HepG2 (cell line): ENCODE measurements at regions not wholly inside any gene's neighbourhood (a gene's known extent, or its start where the extent isn't known, plus 50 kb on each side); places are given as distances from the start of the nearest gene placed in this dataset.

ENCODE experiments used
- ATAC-seq: fragments of 200-7000 bp; cut with Tn5 transposase; 3 replicates; pipeline ENCODE4 v1.9.1; 2020; ENCODE audit warnings: mild to moderate bottlenecking, moderate library complexity
- BruUV-seq: library from RNA; stranded (reverse); fragments of 400-500 nt; replicated peaks from 2 replicates; lab custom pipeline; 2021; lab: Mats Ljungman, UMichigan
- CTCF ChIA-PET: fragments of 300-600 bp; formaldehyde crosslinking; extraction: SDS; loops from one replicate; lab custom pipeline; 2021; ENCODE audit warnings: low total read pairs, inconsistent platforms, low intra/inter-chr PET ratio; lab: Yijun Ruan, JAX
- POLR2A ChIA-PET: fragments of 350-600 bp; sonication (Branson Sonifier 250); formaldehyde crosslinking; loops from one replicate; lab custom pipeline; 2020; ENCODE audit warnings: antibody characterized with exemption, inconsistent platforms; lab: Yijun Ruan, JAX
- DNase-seq: peaks from one replicate; pipeline ENCODE4 v3.0.0-alpha.2; 2015; ENCODE audit warnings: low spot score
- FAIRE-seq: peaks from 3 replicates; lab custom pipeline; 2011; peaks lifted over from hg19 to GRCh38; lab: Jason Lieb, UNC
- H2AFZ ChIP-seq: one replicate; pipeline ENCODE4 v1.6.1; 2011; ENCODE audit warnings: low read length, inconsistent platforms
- H3K27ac ChIP-seq: fragments of 300-600 bp; 3 replicates; pipeline ENCODE4 v1.8.0; 2011; ENCODE audit warnings: mixed run types, mild to moderate bottlenecking, mixed read lengths, low read length, inconsistent platforms; ENCODE audit not compliant: insufficient read depth; ENCODE audit errors: extremely low read length
- H3K27me3 ChIP-seq, 2 experiments: fragments of 200-600 bp in 1 of 2; 2 replicates in 1 of 2; 3 replicates in 1 of 2; pipeline versions ENCODE4 v1.6.0 to v1.8.0; 2011; ENCODE audit warnings: low read length in 2 of 2, mild to moderate bottlenecking in 2 of 2, moderate library complexity in 2 of 2, inconsistent platforms in 1 of 2; ENCODE audit not compliant: insufficient read depth in 2 of 2, control insufficient read depth in 1 of 2
- H3K36me3 ChIP-seq, 2 experiments: fragments of 200-600 bp in 1 of 2; replicated peaks in 1 of 2; 2 replicates in 1 of 2; 3 replicates in 1 of 2; pipeline versions ENCODE4 v1.5.1 to v1.8.0; 2011; ENCODE audit warnings: low read length in 2 of 2, inconsistent platforms in 1 of 2; ENCODE audit not compliant: insufficient read depth in 2 of 2, control insufficient read depth in 1 of 2
- H3K4me1 ChIP-seq: 2 replicates; pipeline ENCODE4 v1.5.1; 2012; ENCODE audit warnings: low read length, inconsistent platforms; ENCODE audit not compliant: insufficient read depth
- H3K4me2 ChIP-seq: 2 replicates; pipeline ENCODE4 v1.6.0; 2011; ENCODE audit warnings: low read depth, low read length, inconsistent platforms
- H3K4me3 ChIP-seq, 3 experiments: fragments of 200-600 bp in 1 of 3; sonication (generic), shearing (Covaris generic) in 1 of 3; replicated peaks in 1 of 3; 2 replicates each; pipeline ENCODE4 v1.5.1; 2011 to 2016; ENCODE audit warnings: low read length in 3 of 3, inconsistent platforms in 2 of 3, low read depth in 2 of 3, mild to moderate bottlenecking in 2 of 3, control low read depth in 1 of 3, mixed read lengths in 1 of 3; ENCODE audit not compliant: insufficient read depth in 1 of 3
- H3K79me2 ChIP-seq: one replicate; pipeline ENCODE4 v1.6.1; 2011; ENCODE audit warnings: low read length, inconsistent platforms; ENCODE audit not compliant: insufficient read depth
- H3K9ac ChIP-seq: 2 replicates; pipeline ENCODE4 v1.6.0; 2011; ENCODE audit warnings: mild to moderate bottlenecking, low read depth, low read length, inconsistent platforms; ENCODE audit not compliant: insufficient read depth
- H3K9me3 ChIP-seq: 2 replicates; pipeline ENCODE4 v1.5.1; 2012; ENCODE audit warnings: mild to moderate bottlenecking, low read length
- H4K20me1 ChIP-seq: 2 replicates; pipeline ENCODE4 v1.6.0; 2011; ENCODE audit warnings: inconsistent platforms, mild to moderate bottlenecking, low read length, moderate library complexity; ENCODE audit not compliant: insufficient read depth
- AKNA ChIP-seq: sonication (generic); formaldehyde crosslinking; IDR thresholded peaks from 2 replicates; pipeline ENCODE4 v1.4.0; 2020; ENCODE audit warnings: missing genetic modification reagents, borderline replicate concordance
- GATAD2A ChIP-seq: IDR thresholded peaks from 2 replicates; pipeline ENCODE4 v1.6.1; 2016
- HMG20A ChIP-seq: IDR thresholded peaks from 2 replicates; pipeline ENCODE4 v1.6.1; 2016; ENCODE audit warnings: borderline replicate concordance
- KLF6 ChIP-seq: IDR thresholded peaks from 2 replicates; pipeline ENCODE4 v1.8.0; 2016; ENCODE audit warnings: missing biosample characterization, missing genetic modification reagents
- MAX ChIP-seq: IDR thresholded peaks from 2 replicates; pipeline ENCODE4 v1.6.1; 2012; ENCODE audit warnings: inconsistent platforms
- MXI1 ChIP-seq: IDR thresholded peaks from 3 replicates; pipeline ENCODE4 v1.6.1; 2012; ENCODE audit warnings: low read depth, low read length, inconsistent platforms, borderline replicate concordance
- REXO4 ChIP-seq: sonication (generic); formaldehyde crosslinking; IDR thresholded peaks from 2 replicates; pipeline ENCODE4 v1.8.0; 2022; ENCODE audit warnings: missing genetic modification reagents, mild to moderate bottlenecking, borderline replicate concordance
- SAP130 ChIP-seq: IDR thresholded peaks from 2 replicates; pipeline ENCODE4 v1.6.1; 2016; ENCODE audit warnings: low read depth
- XBP1 ChIP-seq: sonication (generic); formaldehyde crosslinking; IDR thresholded peaks from 2 replicates; pipeline ENCODE4 v1.5.0; 2020; ENCODE audit warnings: missing genetic modification reagents
- ZBTB8A ChIP-seq: sonication (generic); formaldehyde crosslinking; IDR thresholded peaks from 2 replicates; pipeline ENCODE4 v1.4.0; 2020; ENCODE audit warnings: mild to moderate bottlenecking, low read depth, missing genetic modification reagents, borderline replicate concordance
- ZFP36L2 ChIP-seq: sonication (generic); formaldehyde crosslinking; IDR thresholded peaks from 2 replicates; pipeline ENCODE4 v1.4.0; 2020; ENCODE audit warnings: missing genetic modification reagents
- ZNF18 ChIP-seq: sonication (generic); formaldehyde crosslinking; IDR thresholded peaks from 2 replicates; pipeline ENCODE4 v1.8.0; 2022; ENCODE audit warnings: mild to moderate bottlenecking, missing genetic modification reagents; ENCODE audit not compliant: insufficient replicate concordance
- ZNF292 ChIP-seq: sonication (generic); formaldehyde crosslinking; IDR thresholded peaks from 2 replicates; pipeline ENCODE4 v1.8.1; 2022; ENCODE audit warnings: mild to moderate bottlenecking, low read depth, missing genetic modification reagents, borderline replicate concordance
- ZNF331 ChIP-seq: sonication (generic); formaldehyde crosslinking; IDR thresholded peaks from 2 replicates; pipeline ENCODE4 v1.4.0; 2020; ENCODE audit warnings: missing genetic modification reagents
- ZNF430 ChIP-seq: sonication (generic); formaldehyde crosslinking; IDR thresholded peaks from 2 replicates; pipeline ENCODE4 v1.9.0; 2021; ENCODE audit warnings: mild to moderate bottlenecking, missing genetic modification reagents
- ZNF7 ChIP-seq: IDR thresholded peaks from 2 replicates; pipeline ENCODE4 v1.6.1; 2016; ENCODE audit warnings: missing biosample characterization, missing genetic modification reagents
- ZNF75D ChIP-seq: sonication (generic); formaldehyde crosslinking; IDR thresholded peaks from 2 replicates; pipeline ENCODE4 v1.8.1; 2023; ENCODE audit warnings: missing genetic modification reagents, mild to moderate bottlenecking, borderline replicate concordance
- ZNF782 ChIP-seq: sonication (generic); formaldehyde crosslinking; IDR thresholded peaks from 2 replicates; pipeline ENCODE4 v1.4.0; 2020; ENCODE audit warnings: missing genetic modification reagents, mild to moderate bottlenecking, borderline replicate concordance
- WGBS: methylation state at CpG from one replicate; pipeline ENCODE4 v1.1.6; 2017; ENCODE audit warnings: low lambda C conversion rate; 5-methylcytosine and 5-hydroxymethylcytosine counted together
- in situ Hi-C: cut with HindIII; loops from 2 replicates; pipeline ENCODE4 v1.10.0; 2017; ENCODE audit warnings: low pct_unique_long_range_greater_than_20kb; ENCODE audit not compliant: extremely low pct_ligation_motif_present
- intact Hi-C: fragments of 100-400 bp; cut with micrococcal nuclease; formaldehyde crosslinking; loops from one replicate; pipeline ENCODE4 v1.10.0; 2022; ENCODE audit not compliant: unreplicated experiment

GRCh38 chr6:81894788-81895271 lies 142.3 kb upstream of the TENT5A start:
- Histone ChIP-seq H3K4me3 (no peak overlapping the region; a peak in 1 of 6 replicates), H3K4me1 (peaks cover 49% of the 10 kb centered on the region), H3K36me3 (no peaks in the 10 kb centered on the region), H3K79me2 (no peaks in the 10 kb centered on the region), H3K4me2 (peak overlapping the region; percentile 49), H4K20me1 (no peaks in the 10 kb centered on the region), H3K27me3 (no peaks in the 10 kb centered on the region), H3K9ac (no peak overlapping the region), H3K9me3 (no peaks in the 10 kb centered on the region), H3K27ac (no peak overlapping the region), H2AFZ (no peak overlapping the region)
- ChIA-PET CTCF (no interaction called here), POLR2A (interaction anchor here (1.0 kb wide), 1 partner anchor 141 kb away, joined by 3 read pairs; no protein-coding TSS in a partner anchor)
- intact Hi-C loops (loop anchor here (1.0 kb wide), 1 partner anchor 143 kb away; the partner anchor contains the start of gene TENT5A), in situ Hi-C loops (no loop called here)
- ATAC-seq (peak; percentile 83), FAIRE-seq (no peak), DNase-seq (peak; percentile 67)
- BruUV-seq: no TSS peak
- WGBS: 47% methylated on average over 6 of the region's 6 CpGs
- no peak for TF ChIP-seq ZNF75D
- peak; percentile 35; the same call in 1 of the 2 replicates for TF ChIP-seq ZNF292 (CRISPR knock-in tag)
- no peak for TF ChIP-seq ZFP36L2 (CRISPR knock-in tag)
- TF ChIP-seq AKNA (CRISPR knock-in tag): no peak
- TF ChIP-seq KLF6: no peak
- TF ChIP-seq XBP1 (CRISPR knock-in tag): no peak
- TF ChIP-seq HMG20A (CRISPR knock-in tag): 0 out of 2 replicates have a peak, but pooled peaks have one; percentile 11
- TF ChIP-seq GATAD2A (CRISPR knock-in tag): 0 out of 2 replicates have a peak, but pooled peaks have one; percentile 16
- TF ChIP-seq SAP130 (CRISPR knock-in tag): peak; percentile 36; the same call in 1 of the 2 replicates
- TF ChIP-seq ZBTB8A (CRISPR knock-in tag): no peak
- TF ChIP-seq ZNF782 (CRISPR knock-in tag): no peak
- TF ChIP-seq MXI1: peak; percentile 85; the same call in 2 of the 3 replicates
- TF ChIP-seq ZNF18 (CRISPR knock-in tag): no peak
- TF ChIP-seq ZNF430 (CRISPR knock-in tag): no peak
- no peak for TF ChIP-seq REXO4 (CRISPR knock-in tag)
- TF ChIP-seq ZNF7: peak; percentile 73; the same call in 1 of the 2 replicates
- peak; percentile 65 for TF ChIP-seq MAX
- 0 out of 2 replicates have a peak, but pooled peaks have one; percentile 19 for TF ChIP-seq ZNF331 (CRISPR knock-in tag)
